IMR-90 (cell line): ENCODE measurements at regions not wholly inside any gene's neighbourhood (a gene's known extent, or its start where the extent isn't known, plus 50 kb on each side); places are given as distances from the start of the nearest gene placed in this dataset.

Experiments used
- ATAC-seq: fragments of 200-7000 bp; cut with Tn5 transposase; 2 replicates; pipeline ENCODE4 v1.9.1; 2020; ENCODE audit warnings: low read depth, mild to moderate bottlenecking, moderate library complexity
- BruUV-seq: library from RNA; stranded (reverse); fragments of 400-500 nt; replicated peaks from 2 replicates; lab custom pipeline; 2021; lab: Mats Ljungman, UMichigan
- CTCF ChIA-PET: fragments of 300-600 bp; formaldehyde crosslinking; extraction: SDS; loops from one replicate; lab custom pipeline; 2021; ENCODE audit warnings: antibody characterized with exemption; lab: Yijun Ruan, JAX
- POLR2A ChIA-PET: fragments of 300-600 bp; sonication (Branson Sonifier 250); formaldehyde crosslinking; loops from one replicate; lab custom pipeline; 2022; ENCODE audit warnings: antibody characterized with exemption; ENCODE audit not compliant: unreplicated experiment; lab: Charles Lee
- DNase-seq: peaks from one replicate; pipeline ENCODE4 v3.0.0; 2013
- H2AFZ ChIP-seq: replicated peaks from 2 replicates; pipeline ENCODE3; 2013; ENCODE audit warnings: low read length, mild to moderate bottlenecking; ENCODE audit not compliant: poor library complexity
- H2AK5ac ChIP-seq: 2 replicates; pipeline ENCODE4 v1.6.1; 2013; ENCODE audit warnings: low read depth, low read length, inconsistent platforms
- H2AK9ac ChIP-seq: replicated peaks from 2 replicates; pipeline ENCODE3; 2013; ENCODE audit warnings: mild to moderate bottlenecking, low read depth, low read length, moderate library complexity; ENCODE audit not compliant: poor library complexity
- H2BK120ac ChIP-seq: 2 replicates; pipeline ENCODE4 v1.6.1; 2013; ENCODE audit warnings: low read depth, low read length, inconsistent platforms
- H2BK15ac ChIP-seq: 3 replicates; pipeline ENCODE4 v1.6.1; 2013; ENCODE audit warnings: low read depth, low read length, inconsistent platforms
- H2BK20ac ChIP-seq: 2 replicates; pipeline ENCODE4 v1.6.1; 2013; ENCODE audit warnings: low read depth, mild to moderate bottlenecking, inconsistent platforms, low read length, moderate library complexity
- H2BK5ac ChIP-seq: 2 replicates; pipeline ENCODE4 v1.6.1; 2013; ENCODE audit warnings: mild to moderate bottlenecking, low read depth, low read length, inconsistent platforms; ENCODE audit not compliant: poor library complexity, severe bottlenecking
- H3K14ac ChIP-seq: replicated peaks from 2 replicates; pipeline ENCODE4 v1.6.1; 2013; ENCODE audit warnings: low read depth, low read length, inconsistent platforms
- H3K18ac ChIP-seq: 2 replicates; pipeline ENCODE4 v1.6.1; 2013; ENCODE audit warnings: low read depth, low read length, control low read depth
- H3K23ac ChIP-seq: 2 replicates; pipeline ENCODE4 v1.6.1; 2013; ENCODE audit warnings: low read depth, low read length, inconsistent platforms
- H3K27ac ChIP-seq: 2 replicates; pipeline ENCODE4 v1.5.1; 2013; ENCODE audit warnings: mild to moderate bottlenecking, control low read depth, low read length; ENCODE audit not compliant: insufficient read depth
- H3K27me3 ChIP-seq: 2 replicates; pipeline ENCODE4 v1.6.1; 2013; ENCODE audit warnings: low read length; ENCODE audit not compliant: control insufficient read depth, insufficient read depth
- H3K36me3 ChIP-seq: 2 replicates; pipeline ENCODE4 v1.6.1; 2013; ENCODE audit warnings: low read length, mixed read lengths; ENCODE audit not compliant: control insufficient read depth, insufficient read depth
- H3K4ac ChIP-seq: 2 replicates; pipeline ENCODE4 v1.6.1; 2013; ENCODE audit warnings: low read depth, low read length, inconsistent platforms
- H3K4me1 ChIP-seq: 2 replicates; pipeline ENCODE4 v1.6.1; 2013; ENCODE audit warnings: low read length, mixed read lengths; ENCODE audit not compliant: control insufficient read depth, insufficient read depth
- H3K4me2 ChIP-seq: 2 replicates; pipeline ENCODE4 v1.6.1; 2013; ENCODE audit warnings: low read depth, mild to moderate bottlenecking, control low read depth, low read length, moderate library complexity
- H3K4me3 ChIP-seq: 2 replicates; pipeline ENCODE4 v1.5.1; 2013; ENCODE audit warnings: low read depth, mild to moderate bottlenecking, control low read depth, low read length, moderate library complexity; ENCODE audit not compliant: insufficient read depth
- H3K56ac ChIP-seq: 2 replicates; pipeline ENCODE4 v1.6.1; 2013; ENCODE audit warnings: low read length, inconsistent platforms; ENCODE audit not compliant: insufficient read depth; ENCODE audit errors: extremely low read depth
- H3K79me1 ChIP-seq, 2 experiments: 2 replicates each; pipeline ENCODE4 v1.6.1; 2013; ENCODE audit warnings: low read length in 2 of 2, inconsistent platforms in 1 of 2, low read depth in 1 of 2
- H3K9ac ChIP-seq: 2 replicates; pipeline ENCODE4 v1.6.1; 2013; ENCODE audit warnings: low read depth, low read length, control low read depth
- H3K9me1 ChIP-seq: 2 replicates; pipeline ENCODE4 v1.6.1; 2013; ENCODE audit warnings: low read length, inconsistent platforms; ENCODE audit not compliant: insufficient read depth
- H3K9me3 ChIP-seq: 2 replicates; pipeline ENCODE4 v1.6.1; 2013; ENCODE audit warnings: low read length; ENCODE audit not compliant: control insufficient read depth, insufficient read depth
- H4K20me1 ChIP-seq: 2 replicates; pipeline ENCODE4 v1.6.1; 2013; ENCODE audit warnings: low read length, inconsistent platforms; ENCODE audit not compliant: insufficient read depth
- H4K5ac ChIP-seq: 2 replicates; pipeline ENCODE4 v1.6.1; 2013; ENCODE audit warnings: mild to moderate bottlenecking, low read depth, low read length, control low read depth
- H4K8ac ChIP-seq, 2 experiments: 2 replicates each; pipeline ENCODE4 v1.6.1; 2013; ENCODE audit warnings: low read depth in 2 of 2, low read length in 2 of 2, control low read depth in 1 of 2, inconsistent platforms in 1 of 2
- H4K91ac ChIP-seq: 2 replicates; pipeline ENCODE4 v1.6.1; 2013; ENCODE audit warnings: low read depth, low read length, inconsistent platforms; ENCODE audit not compliant: insufficient read depth
- BHLHE40 ChIP-seq: fragments of 150-350 bp; IDR thresholded peaks from 2 replicates; pipeline ENCODE4 v1.6.1; 2016; ENCODE audit warnings: mild to moderate bottlenecking, low read depth, low read length
- CEBPB ChIP-seq: IDR thresholded peaks from 2 replicates; pipeline ENCODE4 v1.6.1; 2012; ENCODE audit warnings: low read depth, low read length, improper control_type of control experiment
- CHD1 ChIP-seq: IDR thresholded peaks from 2 replicates; pipeline ENCODE4 v1.6.1; 2012; ENCODE audit warnings: low read depth, low read length, improper control_type of control experiment
- ELK1 ChIP-seq: fragments of 150-350 bp; IDR thresholded peaks from 2 replicates; pipeline ENCODE4 v1.6.1; 2016; ENCODE audit warnings: low read depth, mild to moderate bottlenecking, low read length, moderate library complexity, borderline replicate concordance
- FOS ChIP-seq: fragments of 150-350 bp; IDR thresholded peaks from 2 replicates; pipeline ENCODE4 v1.6.1; 2016; ENCODE audit warnings: low read depth, low read length
- MAFK ChIP-seq: IDR thresholded peaks from 2 replicates; pipeline ENCODE4 v1.6.1; 2012; ENCODE audit warnings: low read depth, low read length, improper control_type of control experiment
- MAZ ChIP-seq: IDR thresholded peaks from 2 replicates; pipeline ENCODE4 v1.6.1; 2012; ENCODE audit warnings: low read depth, mild to moderate bottlenecking, low read length, improper control_type of control experiment, moderate library complexity, borderline replicate concordance
- NFE2L2 ChIP-seq: fragments of 150-350 bp; IDR thresholded peaks from 2 replicates; pipeline ENCODE4 v1.6.1; 2016; ENCODE audit warnings: low read depth, mild to moderate bottlenecking, low read length
- POLR2A ChIP-seq: IDR thresholded peaks from 2 replicates; pipeline ENCODE4 v1.6.1; 2012; ENCODE audit warnings: mild to moderate bottlenecking, low read depth, low read length
- RAD21 ChIP-seq: IDR thresholded peaks from 2 replicates; pipeline ENCODE4 v1.6.1; 2012; ENCODE audit warnings: low read length, improper control_type of control experiment
- RCOR1 ChIP-seq: IDR thresholded peaks from 2 replicates; pipeline ENCODE4 v1.6.1; 2012; ENCODE audit warnings: mild to moderate bottlenecking, low read length, improper control_type of control experiment; ENCODE audit not compliant: insufficient replicate concordance
- RFX5 ChIP-seq: IDR thresholded peaks from 2 replicates; pipeline ENCODE4 v1.8.0; 2012; ENCODE audit warnings: low read depth, mild to moderate bottlenecking, low read length, moderate library complexity
- SMC3 ChIP-seq: fragments of 150-350 bp; IDR thresholded peaks from 2 replicates; pipeline ENCODE4 v1.6.1; 2016; ENCODE audit warnings: low read depth, mild to moderate bottlenecking, antibody characterized with exemption, low read length, moderate library complexity
- WGBS, 2 experiments: methylation state at CpG; one replicate each; pipeline versions ENCODE4 v1.1.5 to v1.1.7; 2013; ENCODE audit warnings: missing lambda C conversion rate in 2 of 2; ENCODE audit not compliant: insufficient read length in 1 of 2; ENCODE audit errors: extremely low coverage in 2 of 2; 5-methylcytosine and 5-hydroxymethylcytosine counted together
- dilution Hi-C: fragments of 300-500 bp; cut with HindIII; formaldehyde crosslinking; loops from one replicate; pipeline ENCODE4 v1.14.3; 2018; ENCODE audit warnings: low sequenced_read_pairs; ENCODE audit not compliant: unreplicated experiment
- in situ Hi-C: fragments of 300-500 bp; cut with MboI; formaldehyde crosslinking; loops from 3 replicates; pipeline ENCODE4 v1.14.3; 2019; ENCODE audit warnings: low sequenced_read_pairs, inconsistent platforms, mixed read lengths
- intact Hi-C: fragments of 100-400 bp; cut with micrococcal nuclease; formaldehyde crosslinking; loops from 2 replicates; pipeline ENCODE4 v1.10.0; 2022

DNA sequence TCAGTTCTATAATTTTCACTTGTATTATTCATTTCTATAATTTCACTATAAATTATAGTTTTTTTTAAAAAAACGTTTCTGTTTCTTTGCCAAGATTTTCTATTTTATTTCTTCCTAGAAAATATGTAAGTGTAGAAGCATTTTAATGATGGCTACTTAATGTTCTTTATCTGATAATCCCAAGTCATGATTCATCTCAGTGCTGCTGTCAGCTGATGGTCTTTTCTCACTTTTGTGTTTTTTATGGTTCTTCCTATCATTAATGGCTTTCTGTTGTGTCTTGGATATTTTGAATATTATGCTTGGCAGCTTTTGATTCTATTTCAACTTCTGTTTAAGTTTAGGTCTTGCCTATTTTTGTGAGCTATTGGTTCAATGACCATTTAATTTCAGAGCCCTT is 268.6 kb downstream of the BAMBI start:
- Histone ChIP-seq H2BK120ac (peak overlapping the region; percentile 41; the same call in 1 of the 2 replicates), H4K20me1 (no peaks in the 10 kb centered on the region), H3K9me1 (peaks cover 4% of the 10 kb centered on the region; the same call in 1 of the 2 replicates), H2AK5ac (no peak overlapping the region), H4K91ac (no peak overlapping the region), H4K8ac (no peak overlapping the region), H2BK5ac (no peak overlapping the region), H3K4me2 (no peak overlapping the region; the same call in 1 of the 2 replicates), H2AK9ac (no peak overlapping the region), H2BK20ac (no peak overlapping the region), H3K27me3 (no peaks in the 10 kb centered on the region), H3K56ac (no peak overlapping the region), H3K9me3 (no peaks in the 10 kb centered on the region; the same call in 1 of the 2 replicates), H3K4me1 (peaks cover 3% of the 10 kb centered on the region), H3K18ac (peak overlapping the region; percentile 13; the same call in 1 of the 2 replicates), H3K4me3 (no peak overlapping the region), H3K79me1 (no peaks in the 10 kb centered on the region), H4K5ac (no peak overlapping the region), H3K14ac (no peak overlapping the region), H2BK15ac (no peak overlapping the region), H3K36me3 (no peaks in the 10 kb centered on the region), H3K27ac (no peak overlapping the region), H2AFZ (no peak overlapping the region), H3K4ac (no peak overlapping the region), H3K23ac (no peak overlapping the region), H3K9ac (no peak overlapping the region)
- BruUV-seq: no TSS peak
- ATAC-seq: no peak
- dilution Hi-C loops (no loop called here), in situ Hi-C loops (no loop called here), intact Hi-C loops (no loop called here)
- no CpG with 5 or more reads among the region's 1 CpG for WGBS, 2 experiments
- no peak for DNase-seq
- TF ChIP-seq POLR2A (no peak), RCOR1 (no peak), NFE2L2 (no peak), CEBPB (no peak), FOS (no peak), RFX5 (no peak), BHLHE40 (no peak), MAFK (no peak), SMC3 (no peak), MAZ (no peak), CHD1 (no peak), RAD21 (no peak), ELK1 (no peak)
- CTCF ChIA-PET: interaction anchor here (0.6 to 1.1 kb wide), 2 partner anchors 14 to 23 kb away, joined by 3 read pairs; no protein-coding TSS in a partner anchor
- POLR2A ChIA-PET: interaction anchor here (0.6 kb wide), 1 partner anchor 643 kb away, joined by 3 read pairs; the partner anchor contains the start of gene MPP7
